ENCODE measurements at regions not wholly inside any gene's neighbourhood (a gene's known extent, or its start where the extent isn't known, plus 50 kb on each side); places are given as distances from the start of the nearest gene placed in this dataset.

DNA sequence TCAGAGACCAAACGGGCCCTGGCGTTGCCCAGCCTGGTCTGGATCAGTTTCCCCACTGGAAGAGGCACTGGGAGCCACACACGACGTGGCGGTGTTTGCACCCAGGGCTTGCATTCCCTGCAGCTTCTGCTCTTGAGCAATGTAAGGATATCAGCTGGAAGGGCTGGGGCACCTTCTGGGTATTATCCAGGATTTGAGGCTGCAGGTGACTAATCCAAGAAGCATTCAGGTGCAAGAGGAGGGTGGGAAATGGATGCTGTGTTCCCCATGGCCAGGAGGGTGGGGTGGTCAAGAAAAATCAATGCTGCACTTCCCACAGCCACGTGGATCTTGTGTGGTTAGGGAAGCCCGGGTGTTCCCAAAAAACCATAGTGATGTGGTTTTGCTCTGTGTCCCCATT, 430.9 kb downstream of the IRX2 start:
- no peak for DNase-seq (ENCODE audit: low spot score)
- TF ChIP-seq, protein P1, sequence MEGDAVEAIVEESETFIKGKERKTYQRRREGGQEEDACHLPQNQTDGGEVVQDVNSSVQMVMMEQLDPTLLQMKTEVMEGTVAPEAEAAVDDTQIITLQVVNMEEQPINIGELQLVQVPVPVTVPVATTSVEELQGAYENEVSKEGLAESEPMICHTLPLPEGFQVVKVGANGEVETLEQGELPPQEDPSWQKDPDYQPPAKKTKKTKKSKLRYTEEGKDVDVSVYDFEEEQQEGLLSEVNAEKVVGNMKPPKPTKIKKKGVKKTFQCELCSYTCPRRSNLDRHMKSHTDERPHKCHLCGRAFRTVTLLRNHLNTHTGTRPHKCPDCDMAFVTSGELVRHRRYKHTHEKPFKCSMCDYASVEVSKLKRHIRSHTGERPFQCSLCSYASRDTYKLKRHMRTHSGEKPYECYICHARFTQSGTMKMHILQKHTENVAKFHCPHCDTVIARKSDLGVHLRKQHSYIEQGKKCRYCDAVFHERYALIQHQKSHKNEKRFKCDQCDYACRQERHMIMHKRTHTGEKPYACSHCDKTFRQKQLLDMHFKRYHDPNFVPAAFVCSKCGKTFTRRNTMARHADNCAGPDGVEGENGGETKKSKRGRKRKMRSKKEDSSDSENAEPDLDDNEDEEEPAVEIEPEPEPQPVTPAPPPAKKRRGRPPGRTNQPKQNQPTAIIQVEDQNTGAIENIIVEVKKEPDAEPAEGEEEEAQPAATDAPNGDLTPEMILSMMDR (IDR thresholded peaks at IDR 0.05; ENCODE audit: extremely low read depth, insufficient read depth, missing control alignments): no peak
- in situ Hi-C loops (cut with MboI; ENCODE audit: low pct_unique_long_range_greater_than_20kb, low sequenced_read_pairs, unreplicated experiment): no loop called here

DNA sequence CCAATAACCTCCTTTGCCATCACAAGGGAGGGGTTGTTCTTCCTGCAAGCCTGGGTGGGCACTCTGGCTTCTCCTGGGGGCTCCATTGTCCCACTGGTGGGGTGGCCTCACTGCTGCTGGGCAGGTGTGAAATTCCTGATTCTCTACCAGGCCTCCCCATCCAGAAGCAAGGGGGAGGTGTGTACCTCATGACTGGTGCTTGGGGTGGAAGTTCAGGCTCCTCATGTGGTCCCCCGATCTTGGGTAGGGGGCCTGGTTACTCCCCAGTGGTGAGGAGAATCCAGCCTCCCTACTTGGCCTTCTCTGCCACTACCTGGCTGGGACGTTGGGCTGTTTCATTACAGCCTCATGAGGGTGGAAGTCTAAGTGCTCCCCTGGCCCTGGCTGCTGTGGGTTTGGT, 433.9 kb downstream of the IRX2 start:
- in situ Hi-C loops (cut with MboI; ENCODE audit: low pct_unique_long_range_greater_than_20kb, low sequenced_read_pairs, unreplicated experiment): no loop called here

DNA sequence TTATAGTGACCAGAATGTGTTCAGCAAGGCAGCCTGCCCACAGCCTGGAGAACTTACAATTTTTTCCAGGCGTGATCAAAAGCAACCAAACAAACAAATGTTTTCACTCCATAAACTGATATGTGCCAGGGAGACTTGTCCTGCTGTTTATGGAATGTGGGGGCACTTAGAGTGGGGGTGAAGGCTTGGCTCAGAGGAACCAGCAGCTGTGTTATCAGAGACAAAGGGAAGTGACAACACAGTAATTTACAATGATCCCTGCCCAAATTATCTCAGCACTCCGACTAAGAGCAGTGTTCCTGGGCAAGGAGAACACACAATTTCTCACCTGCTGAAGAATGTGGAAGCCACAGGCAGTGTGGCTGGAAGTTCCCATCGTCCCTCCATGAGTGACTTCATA, 429.1 kb upstream of the IRX4 start:
- DNase-seq (ENCODE audit: low spot score): no peak
- TF ChIP-seq, protein P1 (IDR thresholded peaks at IDR 0.05; ENCODE audit: extremely low read depth, insufficient read depth, missing control alignments): no peak
- in situ Hi-C loops (cut with MboI; ENCODE audit: low pct_unique_long_range_greater_than_20kb, low sequenced_read_pairs, unreplicated experiment): no loop called here

More for the DNA sequence above, 433.9 kb downstream of the IRX2 start:
- TF ChIP-seq, protein P1 (IDR thresholded peaks at IDR 0.05; ENCODE audit: extremely low read depth, insufficient read depth, missing control alignments): no peak
- DNase-seq (ENCODE audit: low spot score): no peak

DNA sequence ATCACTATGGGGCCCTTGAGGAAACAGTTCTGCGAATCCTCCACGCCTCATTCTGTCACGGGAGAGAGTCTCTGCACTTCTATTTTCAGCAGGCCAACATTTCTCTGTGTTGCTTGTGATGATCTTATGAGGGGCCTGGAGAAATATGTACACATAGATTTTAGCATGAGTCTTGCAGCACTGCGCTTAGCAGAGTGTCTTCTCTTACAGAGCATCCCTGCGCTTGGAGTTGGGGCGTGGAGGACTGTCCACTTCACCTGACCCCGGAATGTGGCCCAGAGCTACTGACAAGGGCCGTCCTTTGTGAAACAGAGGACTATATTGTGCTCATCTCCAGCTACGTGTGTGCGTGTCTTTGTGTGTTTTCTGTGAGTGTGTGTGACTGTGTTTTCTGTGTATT, 428.2 kb upstream of the IRX4 start:
- DNase-seq (ENCODE audit: low spot score): no peak
- TF ChIP-seq, protein P1 (IDR thresholded peaks at IDR 0.05; ENCODE audit: extremely low read depth, insufficient read depth, missing control alignments): no peak
- in situ Hi-C loops (cut with MboI; ENCODE audit: low pct_unique_long_range_greater_than_20kb, low sequenced_read_pairs, unreplicated experiment): no loop called here

DNA sequence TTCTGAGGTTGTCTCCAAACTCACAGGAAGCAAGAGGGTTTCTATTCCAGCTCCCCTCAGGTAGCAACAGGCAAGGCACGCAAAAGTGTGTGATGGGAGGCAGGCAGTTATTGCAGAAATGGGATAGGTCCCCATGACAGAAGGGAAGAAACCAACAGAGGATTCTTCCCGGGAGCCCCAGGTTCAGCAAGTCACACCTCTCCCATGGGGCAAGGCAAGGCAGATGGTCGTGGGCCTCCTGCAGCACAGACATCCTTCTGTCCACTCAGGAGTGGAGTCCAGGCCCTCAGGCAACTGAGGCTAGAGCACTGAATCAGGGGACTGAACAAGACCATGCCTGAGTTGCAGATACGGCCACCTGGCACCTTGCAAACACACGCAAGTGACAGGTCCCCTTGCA, 424.9 kb upstream of the IRX4 start:
- TF ChIP-seq, protein P1 (IDR thresholded peaks at IDR 0.05; ENCODE audit: extremely low read depth, insufficient read depth, missing control alignments): no peak
- in situ Hi-C loops (cut with MboI; ENCODE audit: low pct_unique_long_range_greater_than_20kb, low sequenced_read_pairs, unreplicated experiment): no loop called here
- no peak for DNase-seq (ENCODE audit: low spot score)

DNA sequence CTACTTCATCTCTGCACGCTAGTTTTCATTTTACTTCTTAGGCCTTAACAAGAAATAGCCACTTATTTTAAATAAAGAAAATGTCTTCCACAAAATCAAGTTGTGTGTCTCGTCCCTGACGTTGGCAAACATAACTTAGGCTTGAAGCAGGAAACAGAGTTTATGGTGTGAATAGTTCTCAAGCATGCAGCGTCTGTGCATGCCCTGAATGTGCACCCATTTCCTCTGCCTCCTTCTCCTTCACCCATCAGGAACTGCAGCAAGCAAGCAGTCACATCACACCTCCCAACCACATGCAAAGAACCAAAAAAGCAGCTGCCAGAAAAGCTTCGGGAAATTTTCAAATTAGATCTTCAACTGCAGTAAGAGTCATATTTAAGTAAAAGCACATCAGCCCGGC, 424.0 kb upstream of the IRX4 start:
- TF ChIP-seq, protein P1 (IDR thresholded peaks at IDR 0.05; ENCODE audit: extremely low read depth, insufficient read depth, missing control alignments): no peak
- no peak for DNase-seq (ENCODE audit: low spot score)
- in situ Hi-C loops (cut with MboI; ENCODE audit: low pct_unique_long_range_greater_than_20kb, low sequenced_read_pairs, unreplicated experiment): no loop called here

Data from GM13977 (cell line).